ENCODE measurements at regions not wholly inside any gene's neighbourhood (a gene's known extent, or its start where the extent isn't known, plus 50 kb on each side); places are given as distances from the start of the nearest gene placed in this dataset.

DNA sequence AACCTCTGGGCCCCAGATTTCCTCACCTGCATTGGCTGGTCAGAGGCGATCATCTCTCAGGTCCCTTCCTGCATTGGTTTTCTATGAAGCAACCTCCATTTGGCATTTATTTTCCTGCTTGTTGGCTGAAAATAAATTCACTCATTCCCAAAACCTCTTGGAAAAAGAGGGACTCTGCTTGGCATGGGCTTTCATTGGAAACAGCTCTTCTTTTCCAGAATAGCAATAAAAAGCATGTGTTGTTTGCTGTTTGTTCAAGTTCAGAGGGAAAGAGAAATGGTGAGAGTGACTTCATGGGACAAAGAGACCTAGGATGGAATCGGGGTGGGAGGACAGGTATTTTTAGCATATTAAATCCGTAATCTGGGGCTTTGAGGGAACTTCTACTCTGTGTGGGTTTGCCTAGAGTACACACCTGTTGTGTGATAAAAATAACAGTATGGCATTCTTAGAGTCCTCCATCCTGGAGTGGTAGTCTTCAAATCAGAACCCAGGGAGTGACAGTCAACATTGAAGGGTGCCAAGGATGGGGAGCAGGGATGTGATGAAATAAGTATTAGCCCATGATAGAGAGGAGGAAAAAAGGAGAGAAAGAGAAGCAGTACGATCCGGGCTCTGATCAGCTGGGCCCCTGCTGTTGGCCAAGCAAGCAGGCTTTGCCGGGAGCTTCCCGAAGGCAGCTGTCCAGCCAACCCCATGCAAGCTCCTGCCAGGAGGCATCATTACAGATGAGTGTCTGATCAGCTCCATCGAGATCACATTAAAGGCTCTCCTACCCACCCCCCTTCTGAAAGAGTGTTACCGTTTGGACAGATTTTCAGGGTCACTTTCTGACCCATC, 131.9 kb upstream of the NFIA start:
- TF ChIP-seq, protein P1, sequence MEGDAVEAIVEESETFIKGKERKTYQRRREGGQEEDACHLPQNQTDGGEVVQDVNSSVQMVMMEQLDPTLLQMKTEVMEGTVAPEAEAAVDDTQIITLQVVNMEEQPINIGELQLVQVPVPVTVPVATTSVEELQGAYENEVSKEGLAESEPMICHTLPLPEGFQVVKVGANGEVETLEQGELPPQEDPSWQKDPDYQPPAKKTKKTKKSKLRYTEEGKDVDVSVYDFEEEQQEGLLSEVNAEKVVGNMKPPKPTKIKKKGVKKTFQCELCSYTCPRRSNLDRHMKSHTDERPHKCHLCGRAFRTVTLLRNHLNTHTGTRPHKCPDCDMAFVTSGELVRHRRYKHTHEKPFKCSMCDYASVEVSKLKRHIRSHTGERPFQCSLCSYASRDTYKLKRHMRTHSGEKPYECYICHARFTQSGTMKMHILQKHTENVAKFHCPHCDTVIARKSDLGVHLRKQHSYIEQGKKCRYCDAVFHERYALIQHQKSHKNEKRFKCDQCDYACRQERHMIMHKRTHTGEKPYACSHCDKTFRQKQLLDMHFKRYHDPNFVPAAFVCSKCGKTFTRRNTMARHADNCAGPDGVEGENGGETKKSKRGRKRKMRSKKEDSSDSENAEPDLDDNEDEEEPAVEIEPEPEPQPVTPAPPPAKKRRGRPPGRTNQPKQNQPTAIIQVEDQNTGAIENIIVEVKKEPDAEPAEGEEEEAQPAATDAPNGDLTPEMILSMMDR (IDR thresholded peaks at IDR 0.05) = no peak
- no peak for TF ChIP-seq POLR2AphosphoS5 (IDR thresholded peaks at IDR 0.05)

All from suprapubic skin (tissue), 3 donors.